Bronchial epithelial cell (primary cell): ENCODE measurements at regions not wholly inside any gene's neighbourhood (a gene's known extent, or its start where the extent isn't known, plus 50 kb on each side); places are given as distances from the start of the nearest gene placed in this dataset.

Source experiments
- DNase-seq: peaks from one replicate; pipeline ENCODE4 v3.0.0-alpha.2; 2010; ENCODE audit warnings: low read depth
- FAIRE-seq: peaks from 2 replicates; lab custom pipeline; 2011; peaks lifted over from hg19 to GRCh38; lab: Jason Lieb, UNC
- H3K27me3 ChIP-seq: 2 replicates; pipeline ENCODE4 v1.5.1; 2011; ENCODE audit warnings: low read length; ENCODE audit not compliant: control insufficient read depth, insufficient read depth
- H3K36me3 ChIP-seq: 2 replicates; pipeline ENCODE4 v1.5.1; 2011; ENCODE audit warnings: low read length; ENCODE audit not compliant: control insufficient read depth, insufficient read depth
- H3K4me3 ChIP-seq: 2 replicates; pipeline ENCODE4 v1.5.1; 2011; ENCODE audit warnings: mild to moderate bottlenecking, low read depth, low read length, control low read depth
- CTCF ChIP-seq: IDR thresholded peaks from 2 replicates; pipeline ENCODE4 v1.5.1; 2011; ENCODE audit warnings: mild to moderate bottlenecking, moderate library complexity, low read length, control low read depth, inconsistent platforms; ENCODE audit not compliant: insufficient read depth, severe bottlenecking

- FAIRE-seq, result no peak
Observed at GRCh38 chr2:12514168-12514567, 202.6 kb upstream of the TRIB2 start.

GRCh38 chr2:12514631-12515437, 201.9 kb upstream of the TRIB2 start:
- no peaks in the 10 kb centered on the region for H3K27me3 ChIP-seq
- H3K36me3 ChIP-seq, result no peaks in the 10 kb centered on the region
- TF ChIP-seq CTCF, result no peak
- DNase-seq, result no peak
- FAIRE-seq, result no peak
- no peak overlapping the region for H3K4me3 ChIP-seq

More at GRCh38 chr2:12514168-12514567, 202.6 kb upstream of the TRIB2 start:
- no peak overlapping the region for H3K4me3 ChIP-seq
- no peak for TF ChIP-seq CTCF
- no peak for DNase-seq
- no peaks in the 10 kb centered on the region for H3K27me3 ChIP-seq
- H3K36me3 ChIP-seq, result no peaks in the 10 kb centered on the region

- TF ChIP-seq CTCF, result no peak
- DNase-seq (no peak), FAIRE-seq (no peak)
- Histone ChIP-seq H3K4me3 (no peak overlapping the region), H3K36me3 (no peaks in the 10 kb centered on the region), H3K27me3 (no peaks in the 10 kb centered on the region)
Observed at GRCh38 chr2:12515871-12516270, 200.9 kb upstream of the TRIB2 start.

- Histone ChIP-seq H3K36me3 (no peaks in the 10 kb centered on the region), H3K27me3 (no peaks in the 10 kb centered on the region), H3K4me3 (no peak overlapping the region)
- DNase-seq (peak; percentile 3), FAIRE-seq (no peak)
- no peak for TF ChIP-seq CTCF
Observed at GRCh38 chr2:12533337-12534005, 183.3 kb upstream of the TRIB2 start.

GRCh38 chr2:12534646-12535263, 182.0 kb upstream of the TRIB2 start:
- H3K36me3 ChIP-seq, result no peaks in the 10 kb centered on the region
- no peak for TF ChIP-seq CTCF
- H3K4me3 ChIP-seq, result no peak overlapping the region
- no peaks in the 10 kb centered on the region for H3K27me3 ChIP-seq
- FAIRE-seq, result no peak
- DNase-seq, result peak; percentile 79
